ENCODE measurements at regions not wholly inside any gene's neighbourhood (a gene's known extent, or its start where the extent isn't known, plus 50 kb on each side); places are given as distances from the start of the nearest gene placed in this dataset.

DNA sequence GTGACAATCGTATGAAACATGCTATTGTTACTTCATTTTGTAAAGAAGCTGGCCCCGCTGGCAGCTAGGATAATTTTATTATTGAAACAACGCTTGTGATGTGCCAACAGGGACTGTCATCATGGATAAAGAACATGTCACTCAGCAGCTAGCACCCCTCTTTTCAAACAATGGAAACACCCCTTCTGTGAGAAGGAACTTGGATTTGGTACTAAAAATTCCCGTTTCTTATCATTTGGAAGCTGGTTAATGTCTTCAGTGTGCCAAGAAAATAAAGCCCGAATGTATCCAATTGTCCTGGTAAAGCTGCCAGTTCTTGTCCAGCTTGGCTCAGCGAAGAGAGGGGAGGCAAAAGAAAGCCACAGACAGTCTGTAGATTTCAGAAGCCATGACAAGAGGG lies 186.6 kb downstream of the PHLDA1 start:
- TF ChIP-seq CEBPB (IDR thresholded peaks at IDR 0.05) (no peak), ZBTB7A (IDR thresholded peaks at IDR 0.05; ENCODE audit: low read depth) (no peak), RAD21 (IDR thresholded peaks at IDR 0.05; ENCODE audit: low read depth) (no peak), EGR1 (IDR thresholded peaks at IDR 0.05) (no peak), TCF12 (IDR thresholded peaks at IDR 0.05; ENCODE audit: low read depth) (no peak), YY1 (IDR thresholded peaks at IDR 0.05; ENCODE audit: low read depth) (no peak), REST (IDR thresholded peaks at IDR 0.05; ENCODE audit: low read depth) (no peak), FOXM1 (IDR thresholded peaks at IDR 0.05; ENCODE audit: borderline replicate concordance, low read depth) (no peak), TAF1 (IDR thresholded peaks at IDR 0.05; ENCODE audit: low read depth) (no peak), EP300 (IDR thresholded peaks at IDR 0.05; ENCODE audit: borderline replicate concordance) (no peak), CREB1 (IDR thresholded peaks at IDR 0.05; ENCODE audit: low read depth) (no peak), NFIC (IDR thresholded peaks at IDR 0.05) (no peak)
- TF ChIP-seq, protein P1, sequence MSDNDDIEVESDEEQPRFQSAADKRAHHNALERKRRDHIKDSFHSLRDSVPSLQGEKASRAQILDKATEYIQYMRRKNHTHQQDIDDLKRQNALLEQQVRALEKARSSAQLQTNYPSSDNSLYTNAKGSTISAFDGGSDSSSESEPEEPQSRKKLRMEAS (IDR thresholded peaks at IDR 0.05), result no peak

DNA sequence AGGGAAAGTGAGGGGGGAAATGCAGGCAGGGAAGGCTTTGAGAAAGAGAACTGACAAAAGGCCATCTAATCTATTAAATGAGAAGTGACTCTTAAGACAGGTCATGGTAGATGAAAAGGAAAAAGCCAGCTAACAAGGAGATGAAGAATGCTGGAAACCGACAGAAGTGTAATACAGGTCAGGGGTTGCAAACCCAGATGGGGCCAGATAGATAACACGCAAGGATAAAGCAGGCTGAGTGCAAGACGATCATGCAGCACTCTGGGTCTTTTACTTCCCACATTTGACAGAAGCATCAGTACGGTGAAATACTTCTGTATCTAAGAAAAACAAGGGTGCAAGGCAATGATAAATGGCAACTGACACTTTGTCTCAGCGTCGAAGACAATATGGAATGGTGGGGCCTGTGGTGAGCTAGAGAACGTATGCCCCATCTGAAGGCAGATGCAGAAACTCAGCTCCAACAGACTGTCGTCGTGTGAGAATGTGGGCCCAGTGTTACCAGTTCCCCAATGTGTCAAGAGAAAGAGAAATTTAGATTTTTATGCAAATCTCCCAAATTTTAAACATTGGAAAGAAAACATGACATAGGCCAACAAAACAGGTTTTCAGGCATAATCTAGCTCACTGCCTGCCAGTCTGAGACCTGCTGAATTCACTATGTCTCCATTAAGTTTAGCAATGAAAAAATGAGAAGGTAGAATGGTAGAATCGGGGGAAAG lies 187.4 kb downstream of the PHLDA1 start:
- TF ChIP-seq TEAD4 (IDR thresholded peaks at IDR 0.05) (no peak), ZBTB7A (IDR thresholded peaks at IDR 0.05; ENCODE audit: low read depth) (no peak), RAD21 (IDR thresholded peaks at IDR 0.05; ENCODE audit: low read depth) (no peak), NFIC (IDR thresholded peaks at IDR 0.05) (no peak)

GRCh38 chr12:75842090-75842489 lies 189.5 kb downstream of the PHLDA1 start:
- no peak for TF ChIP-seq CEBPB (IDR thresholded peaks at IDR 0.05)
- TF ChIP-seq ZBTB7A (IDR thresholded peaks at IDR 0.05; ENCODE audit: low read depth), result no peak
- TF ChIP-seq TAF1 (IDR thresholded peaks at IDR 0.05; ENCODE audit: low read depth), result no peak
- no peak for TF ChIP-seq REST (IDR thresholded peaks at IDR 0.05; ENCODE audit: low read depth)
- no peak for TF ChIP-seq TCF12 (IDR thresholded peaks at IDR 0.05; ENCODE audit: low read depth)
- no peak for TF ChIP-seq FOXM1 (IDR thresholded peaks at IDR 0.05; ENCODE audit: borderline replicate concordance, low read depth)
- no peak for TF ChIP-seq EP300 (IDR thresholded peaks at IDR 0.05; ENCODE audit: borderline replicate concordance)
- no peak for TF ChIP-seq CREB1 (IDR thresholded peaks at IDR 0.05; ENCODE audit: low read depth)

DNA sequence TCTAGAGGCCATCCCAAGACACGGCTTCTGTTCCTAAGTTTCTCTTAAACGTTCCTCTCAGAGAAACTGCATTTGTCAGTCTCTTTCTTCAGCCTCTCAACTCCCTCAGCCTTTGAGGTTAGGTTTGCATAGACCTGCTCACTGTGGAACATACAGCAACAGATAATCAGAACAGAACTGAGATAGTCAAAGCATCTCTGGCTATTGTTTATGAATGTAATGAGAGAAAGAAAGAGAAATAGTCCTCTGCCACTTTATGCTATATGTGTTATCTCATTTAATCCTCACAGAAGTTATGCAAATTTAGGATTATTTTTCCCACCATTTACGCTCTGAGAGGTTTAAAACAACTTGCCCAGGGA lies 190.6 kb downstream of the PHLDA1 start:
- no peak for TF ChIP-seq EGR1 (IDR thresholded peaks at IDR 0.05)
- TF ChIP-seq RAD21 (IDR thresholded peaks at IDR 0.05; ENCODE audit: low read depth), result no peak
- no peak for TF ChIP-seq USF1 (IDR thresholded peaks at IDR 0.05)
- TF ChIP-seq CEBPB (IDR thresholded peaks at IDR 0.05), result no peak
- TF ChIP-seq YY1 (IDR thresholded peaks at IDR 0.05; ENCODE audit: low read depth), result no peak

DNA sequence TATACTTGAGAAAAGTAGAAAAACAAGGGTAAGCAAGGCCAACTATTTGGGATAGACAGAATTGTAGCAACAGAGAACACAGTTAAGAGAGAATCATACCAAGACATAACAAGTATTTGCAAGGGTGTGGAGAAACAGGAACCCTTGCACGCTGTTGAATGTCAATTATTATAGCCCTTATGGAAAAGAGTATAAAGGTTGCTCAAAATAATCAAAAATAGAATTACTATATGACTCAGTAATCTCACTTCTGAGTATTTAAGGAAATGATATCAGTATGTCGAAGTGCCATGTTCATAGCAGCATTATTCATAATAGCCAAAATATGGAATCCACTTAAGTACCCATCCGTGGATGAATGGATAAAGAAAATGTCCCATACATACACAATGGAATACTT lies 193.3 kb downstream of the PHLDA1 start:
- TF ChIP-seq RAD21 (IDR thresholded peaks at IDR 0.05; ENCODE audit: low read depth) (no peak), YY1 (IDR thresholded peaks at IDR 0.05; ENCODE audit: low read depth) (no peak), ZBTB7A (IDR thresholded peaks at IDR 0.05; ENCODE audit: low read depth) (no peak), REST (IDR thresholded peaks at IDR 0.05; ENCODE audit: low read depth) (no peak), CEBPB (IDR thresholded peaks at IDR 0.05) (no peak), FOXM1 (IDR thresholded peaks at IDR 0.05; ENCODE audit: borderline replicate concordance, low read depth) (no peak), USF1 (IDR thresholded peaks at IDR 0.05) (no peak), EGR1 (IDR thresholded peaks at IDR 0.05) (no peak), CREB1 (IDR thresholded peaks at IDR 0.05; ENCODE audit: low read depth) (no peak), EP300 (IDR thresholded peaks at IDR 0.05; ENCODE audit: borderline replicate concordance) (no peak)
- TF ChIP-seq, protein P1 (IDR thresholded peaks at IDR 0.05), result no peak

Measured in Ishikawa (cell line).